Stimulated activated CD4-positive, alpha-beta T cell treated with anti-CD3 and anti-CD28 coated beads, Interleukin-2, amount 100 ng/mL, for 24 hours (primary cell): ENCODE measurements at regions not wholly inside any gene's neighbourhood (a gene's known extent, or its start where the extent isn't known, plus 50 kb on each side); places are given as distances from the start of the nearest gene placed in this dataset.
"Not testable (repeated sequence)": the region's sequence is repeated elsewhere in the genome, so short reads cannot be mapped to it uniquely, and the experiment has no call there.

Experiments
- DNase-seq, 2 donors: peaks; one replicate each; pipeline ENCODE4 v3.0.0-alpha.2; 2020

DNA sequence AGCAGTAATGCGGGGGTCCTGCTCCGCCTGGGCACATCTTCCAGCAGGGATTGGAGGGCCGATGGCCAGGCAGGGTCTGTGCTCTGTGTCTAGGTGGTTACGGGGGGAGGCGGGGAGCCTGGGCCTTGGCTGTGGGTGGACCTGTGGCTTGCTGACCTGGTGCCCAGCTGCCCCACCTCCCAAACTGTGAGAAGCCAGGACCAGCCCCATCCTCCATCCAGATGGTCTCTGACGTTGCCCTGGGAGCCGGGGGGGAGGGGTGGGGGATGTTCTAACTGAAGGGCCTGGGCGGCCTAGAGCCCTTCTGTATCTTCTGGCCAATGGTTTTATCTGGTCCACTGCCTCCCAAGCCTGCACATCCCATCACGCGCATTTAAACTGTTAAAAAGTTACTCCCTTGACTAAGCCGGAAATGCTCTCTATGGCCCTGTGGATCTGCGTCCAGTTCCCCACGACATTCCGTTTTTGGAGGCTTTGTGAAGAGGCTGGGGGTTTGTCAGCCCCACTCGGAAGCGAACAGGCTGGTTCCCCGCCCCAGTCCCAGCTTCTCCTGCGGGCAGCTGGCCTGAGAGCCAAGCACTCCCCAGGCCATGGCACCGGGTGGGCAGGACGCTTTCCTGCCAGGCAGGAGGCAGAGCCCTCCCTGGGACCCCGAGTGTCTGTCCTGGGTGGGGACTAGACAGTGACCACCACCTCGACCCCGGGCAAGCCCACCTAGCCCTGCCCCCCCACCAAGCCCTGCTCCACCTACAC lies 143.6 kb downstream of the IGLL1 start:
- DNase-seq = not testable (repeated sequence)

DNA sequence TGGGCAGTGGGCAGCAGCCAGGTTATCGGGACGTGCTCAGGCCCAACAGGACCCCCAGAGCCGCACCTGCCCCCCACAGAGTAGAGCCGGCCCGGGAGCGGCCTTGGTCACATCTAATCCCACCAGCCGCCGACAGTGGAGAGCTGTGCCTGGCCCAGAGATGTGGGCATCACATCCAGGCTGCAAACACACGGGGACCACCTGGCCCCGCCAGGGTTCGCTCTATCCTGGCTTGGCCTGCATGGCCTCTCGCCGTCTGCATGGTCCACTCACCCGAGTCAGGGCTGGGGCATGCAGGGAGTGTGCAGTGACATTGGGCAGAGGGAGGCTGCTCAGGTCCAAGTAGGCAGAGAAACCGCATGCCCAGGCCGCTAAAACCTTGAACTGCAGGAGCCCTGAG lies 144.9 kb downstream of the IGLL1 start:
- not testable (repeated sequence) for DNase-seq

- not testable (repeated sequence) for DNase-seq
Measured at GRCh38 chr22:23434198-23434830, 145.8 kb downstream of the IGLL1 start.

GRCh38 chr22:23433127-23434005 lies 146.7 kb downstream of the IGLL1 start:
- DNase-seq = peak; percentile 42 to 52

DNA sequence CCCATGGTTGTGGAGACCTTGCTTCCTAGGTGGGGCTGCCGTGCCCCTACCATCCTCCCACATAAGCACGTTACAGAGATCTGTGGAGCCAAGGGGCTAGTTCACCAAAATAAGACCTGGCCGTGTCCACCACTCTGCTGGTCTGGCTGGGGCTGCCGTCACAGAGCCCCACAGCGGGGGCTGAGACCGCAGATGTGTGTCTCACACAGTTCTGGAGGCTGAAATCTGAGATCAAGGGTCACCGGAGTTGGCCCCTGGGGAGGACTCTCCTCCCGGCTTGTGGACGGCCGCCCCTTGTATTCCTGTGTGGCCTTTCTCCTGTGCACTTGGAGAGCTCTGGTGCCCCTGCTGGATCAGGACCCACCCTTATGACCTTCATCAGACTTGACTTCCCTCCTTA lies 147.4 kb downstream of the IGLL1 start:
- DNase-seq = not testable (repeated sequence)

GRCh38 chr22:23431337-23432072 lies 148.6 kb downstream of the IGLL1 start:
- DNase-seq = no peak

GRCh38 chr22:23424551-23425068 lies 155.5 kb downstream of the IGLL1 start:
- DNase-seq = not testable (repeated sequence)

DNA sequence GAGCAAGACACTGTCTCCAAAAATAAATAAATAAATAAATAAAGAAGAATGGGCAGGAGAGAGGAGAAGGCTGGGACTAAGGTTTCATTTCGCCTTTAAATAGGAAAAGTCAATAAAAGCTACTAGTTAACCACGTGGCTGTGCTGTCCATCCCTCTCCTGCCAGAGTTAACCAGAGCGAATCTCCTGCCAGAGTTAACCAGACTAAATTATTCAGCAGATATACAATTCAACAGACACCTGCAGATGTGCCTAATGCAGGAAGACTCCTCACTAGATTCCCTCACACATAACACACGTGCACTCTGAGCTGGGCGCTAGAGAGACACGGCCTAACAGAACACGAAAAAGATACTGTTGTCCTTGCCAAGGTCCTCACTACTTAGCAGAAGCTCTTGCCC lies 156.1 kb downstream of the IGLL1 start:
- DNase-seq = no peak

GRCh38 chr22:23422281-23422680 lies 157.8 kb downstream of the IGLL1 start:
- not testable (repeated sequence) for DNase-seq

DNA sequence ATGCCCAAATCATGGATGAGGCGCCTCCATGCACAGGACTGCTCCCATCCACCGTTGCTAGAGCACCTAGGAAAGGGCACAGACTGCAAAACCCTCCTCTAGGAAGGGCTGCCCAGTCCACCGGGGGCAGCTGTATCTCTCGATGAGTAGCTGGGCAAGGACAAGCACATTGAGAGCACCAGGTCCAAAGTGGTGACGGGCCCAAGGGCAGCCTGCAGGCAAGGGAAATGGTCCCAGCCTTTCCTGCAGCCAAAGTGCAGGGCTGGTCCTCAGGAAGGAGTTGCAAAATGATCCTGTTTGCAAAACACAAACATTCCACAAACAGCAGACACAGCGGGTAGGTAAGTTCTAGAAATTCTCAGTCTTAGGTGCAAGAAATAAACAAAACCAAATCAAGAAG lies 158.8 kb downstream of the IGLL1 start:
- not testable (repeated sequence) for DNase-seq

- DNase-seq = no peak
Measured at GRCh38 chr22:23419931-23420330, 160.2 kb downstream of the IGLL1 start.

GRCh38 chr22:23419171-23419570 lies 160.9 kb downstream of the IGLL1 start:
- no peak for DNase-seq

GRCh38 chr22:23418159-23418788 lies 161.8 kb downstream of the IGLL1 start:
- peak in 1 of 2 donors; percentile 6 for DNase-seq

DNA sequence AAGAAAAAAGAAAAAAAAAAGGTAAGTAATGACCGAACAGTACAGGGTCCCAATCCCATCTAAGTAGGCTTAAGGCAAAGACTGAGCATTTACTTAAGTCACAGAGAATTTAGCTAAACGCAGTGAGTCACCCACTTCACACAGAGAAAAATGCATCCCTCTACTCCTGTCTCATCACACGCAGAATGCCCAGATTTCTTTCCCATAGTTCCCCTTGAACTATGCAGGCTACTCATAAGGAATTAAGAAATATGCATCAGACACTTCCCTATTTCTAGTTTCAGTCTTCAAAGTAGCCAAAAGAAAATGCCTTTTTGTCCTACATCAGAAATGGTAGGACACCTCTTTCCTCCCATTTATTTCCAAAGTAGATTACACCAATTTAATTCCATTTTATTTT lies 162.8 kb downstream of the IGLL1 start:
- DNase-seq = not testable (repeated sequence)

GRCh38 chr22:23416169-23416690 lies 163.9 kb downstream of the IGLL1 start:
- DNase-seq = not testable (repeated sequence)

DNA sequence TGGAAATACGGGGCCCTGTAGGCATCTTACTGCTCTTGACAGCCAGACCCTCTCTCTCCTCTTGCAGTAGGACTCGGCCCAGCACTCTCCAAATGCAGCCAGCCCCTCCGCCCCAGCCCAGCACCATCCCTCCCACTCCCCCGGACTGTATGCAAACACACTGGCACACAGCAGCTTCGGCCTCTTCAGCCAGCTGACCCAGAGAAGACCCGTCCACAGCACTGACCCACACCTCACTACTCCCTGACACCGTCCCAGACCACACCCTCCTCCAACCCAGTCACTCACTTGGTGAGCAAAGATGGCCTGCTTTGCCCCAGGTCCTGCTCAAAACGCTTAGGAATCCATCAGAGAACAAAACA lies 164.6 kb downstream of the IGLL1 start:
- no peak for DNase-seq

DNA sequence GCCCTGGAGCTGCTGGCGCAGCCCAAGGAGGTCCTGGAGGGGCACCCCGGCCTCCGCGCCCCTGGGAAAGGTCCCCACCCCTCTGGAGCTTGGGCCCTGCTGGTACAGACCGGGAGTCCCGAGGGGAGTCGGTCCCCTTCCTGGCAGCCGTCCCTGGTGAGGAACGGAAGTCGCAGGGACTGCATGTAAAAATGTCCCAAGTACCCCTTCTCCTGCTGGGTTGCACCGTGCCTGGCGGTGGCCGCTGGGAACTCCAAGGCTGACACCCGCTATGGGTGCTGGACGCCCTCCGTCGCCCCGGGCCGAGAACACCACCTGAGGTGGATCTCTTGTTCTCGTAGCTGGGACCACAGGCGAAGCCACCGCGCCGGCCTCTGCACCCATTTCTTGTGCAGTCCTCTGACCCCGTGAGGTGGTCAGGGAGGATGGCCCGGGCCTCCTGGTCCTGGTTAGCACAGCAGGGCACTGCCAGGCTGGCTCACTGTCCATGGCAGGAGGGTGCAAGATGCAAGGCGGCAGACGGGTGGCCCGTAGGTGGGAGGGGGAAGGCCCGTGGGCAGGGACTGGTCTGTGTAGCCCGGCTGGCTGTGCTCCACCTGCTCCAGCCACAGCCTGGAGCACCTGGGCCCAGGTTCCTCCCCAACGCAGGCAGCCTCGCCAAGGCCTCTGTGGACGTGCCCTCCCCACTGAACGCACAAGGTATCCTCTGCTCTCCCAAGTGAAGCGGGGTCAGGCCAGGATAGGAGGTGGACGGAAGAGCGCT lies 165.2 kb downstream of the IGLL1 start:
- DNase-seq = no peak

- DNase-seq = no peak
Measured at GRCh38 chr22:23411739-23412138, 168.4 kb downstream of the IGLL1 start.

- DNase-seq = no peak
Measured at GRCh38 chr22:23410411-23410810, 169.7 kb downstream of the IGLL1 start.

DNA sequence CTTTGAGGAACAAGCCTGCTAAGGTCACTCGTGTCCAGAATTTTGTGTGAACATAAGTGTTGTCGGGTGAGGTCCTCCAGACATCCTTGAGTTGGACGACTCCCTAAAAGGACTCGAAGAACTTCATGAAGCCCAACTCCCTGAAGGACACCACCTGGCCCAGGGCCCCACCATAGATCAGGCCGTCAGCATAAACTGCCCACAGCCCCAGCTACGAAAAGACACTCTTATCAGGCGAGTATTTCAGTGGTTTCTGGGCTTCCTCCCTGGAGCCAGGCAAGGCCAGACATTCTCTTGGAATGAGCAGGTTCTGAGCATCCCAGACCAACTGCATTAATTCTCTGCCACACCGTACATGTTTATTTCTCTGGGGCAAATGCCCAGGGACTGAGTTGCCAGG lies 170.1 kb downstream of the IGLL1 start:
- DNase-seq = no peak

DNA sequence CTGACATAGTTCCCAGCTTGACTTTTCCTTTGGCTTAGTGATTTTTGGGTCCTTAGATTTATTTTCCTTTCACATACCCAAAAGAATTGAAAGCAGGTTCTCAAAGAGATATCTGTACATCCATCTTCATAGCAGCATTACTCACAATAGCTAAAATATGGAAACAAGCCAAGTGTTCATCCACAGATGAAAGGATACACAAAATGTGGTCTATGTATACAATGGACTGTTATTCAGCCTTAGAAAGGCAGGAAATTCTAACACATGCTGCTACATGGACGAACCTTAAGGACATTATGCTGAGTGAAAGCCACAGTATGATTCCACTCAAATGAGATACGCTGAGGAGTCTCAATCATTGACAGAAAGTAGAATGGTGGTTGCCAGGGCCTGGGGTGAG lies 171.8 kb downstream of the IGLL1 start:
- no peak for DNase-seq
